H9 (cell line): ENCODE measurements at regions not wholly inside any gene's neighbourhood (a gene's known extent, or its start where the extent isn't known, plus 50 kb on each side); places are given as distances from the start of the nearest gene placed in this dataset.

Experiments used
- DNase-seq: peaks from one replicate; pipeline ENCODE4 v3.0.0-alpha.2; 2017
- H2AFZ ChIP-seq: one replicate; pipeline ENCODE4 v1.6.1; 2013; ENCODE audit warnings: mild to moderate bottlenecking, low read length, control low read depth, moderate library complexity
- H2AK5ac ChIP-seq: 2 replicates; pipeline ENCODE4 v1.6.1; 2013; ENCODE audit warnings: low read length, control low read depth, mixed read lengths; ENCODE audit not compliant: insufficient read length
- H2BK120ac ChIP-seq: one replicate; pipeline ENCODE4 v1.6.1; 2013; ENCODE audit warnings: low read depth, mild to moderate bottlenecking, low read length, control low read depth, inconsistent platforms; ENCODE audit not compliant: poor library complexity, severe bottlenecking
- H2BK12ac ChIP-seq: 2 replicates; pipeline ENCODE4 v1.6.1; 2013; ENCODE audit warnings: low read length, control low read depth, mixed read lengths, low read depth; ENCODE audit not compliant: insufficient read length
- H2BK15ac ChIP-seq: 2 replicates; pipeline ENCODE4 v1.6.1; 2013; ENCODE audit warnings: low read depth, low read length, control low read depth
- H2BK20ac ChIP-seq: one replicate; pipeline ENCODE4 v1.6.1; 2013; ENCODE audit warnings: low read depth, mild to moderate bottlenecking, low read length, control low read depth, inconsistent platforms; ENCODE audit not compliant: poor library complexity, severe bottlenecking
- H2BK5ac ChIP-seq: 2 replicates; pipeline ENCODE4 v1.6.1; 2013; ENCODE audit warnings: low read length, control low read depth, mixed read lengths; ENCODE audit not compliant: insufficient read length
- H3K14ac ChIP-seq: 2 replicates; pipeline ENCODE4 v1.6.1; 2013; ENCODE audit warnings: low read length, control low read depth; ENCODE audit not compliant: insufficient read depth
- H3K18ac ChIP-seq: 2 replicates; pipeline ENCODE4 v1.6.1; 2013; ENCODE audit warnings: low read depth, mild to moderate bottlenecking, mixed read lengths, low read length, control low read depth; ENCODE audit not compliant: insufficient read length
- H3K23ac ChIP-seq: 2 replicates; pipeline ENCODE4 v1.6.1; 2013; ENCODE audit warnings: low read length, control low read depth, mixed read lengths, low read depth; ENCODE audit not compliant: insufficient read length
- H3K23me2 ChIP-seq: 2 replicates; pipeline ENCODE4 v1.6.1; 2013; ENCODE audit warnings: low read depth, mild to moderate bottlenecking, mixed read lengths, low read length, control low read depth; ENCODE audit not compliant: insufficient read length, poor library complexity, severe bottlenecking
- H3K27ac ChIP-seq: 2 replicates; pipeline ENCODE4 v1.5.1; 2013; ENCODE audit warnings: low read length, control low read depth, mixed read lengths, low read depth; ENCODE audit not compliant: insufficient read length
- H3K27me3 ChIP-seq: 2 replicates; pipeline ENCODE4 v1.6.1; 2013; ENCODE audit warnings: low read length, control low read depth, inconsistent platforms; ENCODE audit not compliant: insufficient read depth
- H3K4ac ChIP-seq: 2 replicates; pipeline ENCODE4 v1.6.1; 2013; ENCODE audit warnings: low read depth, mild to moderate bottlenecking, control low read depth, inconsistent platforms, low read length, moderate library complexity
- H3K4me1 ChIP-seq: 2 replicates; pipeline ENCODE4 v1.6.1; 2013; ENCODE audit warnings: low read length, control low read depth, inconsistent platforms; ENCODE audit not compliant: insufficient read depth
- H3K4me2 ChIP-seq: 2 replicates; pipeline ENCODE4 v1.6.1; 2013; ENCODE audit warnings: low read length, control low read depth, mixed read lengths; ENCODE audit not compliant: insufficient read length, insufficient read depth
- H3K56ac ChIP-seq: 2 replicates; pipeline ENCODE4 v1.6.1; 2013; ENCODE audit warnings: low read depth, mild to moderate bottlenecking, mixed read lengths, low read length, control low read depth; ENCODE audit not compliant: insufficient read length
- H3K79me1 ChIP-seq: 2 replicates; pipeline ENCODE4 v1.6.1; 2013; ENCODE audit warnings: low read depth, mild to moderate bottlenecking, moderate library complexity, low read length, control low read depth, inconsistent platforms; ENCODE audit not compliant: insufficient read depth, poor library complexity, severe bottlenecking
- H3K79me2 ChIP-seq: 2 replicates; pipeline ENCODE4 v1.6.1; 2013; ENCODE audit warnings: low read length, control low read depth, inconsistent platforms; ENCODE audit not compliant: insufficient read depth
- H3K9ac ChIP-seq: 2 replicates; pipeline ENCODE4 v1.6.1; 2013; ENCODE audit warnings: low read length, control low read depth, mixed read lengths; ENCODE audit not compliant: insufficient read length; ENCODE audit errors: extremely low read depth
- H3K9me3 ChIP-seq: one replicate; pipeline ENCODE4 v1.6.1; 2013; ENCODE audit warnings: low read depth, low read length, inconsistent platforms; ENCODE audit not compliant: control insufficient read depth
- H3T11ph ChIP-seq: one replicate; pipeline ENCODE4 v1.6.1; 2013; ENCODE audit warnings: mild to moderate bottlenecking, low read length, control low read depth, inconsistent platforms
- H4K20me1 ChIP-seq: one replicate; pipeline ENCODE4 v1.6.1; 2013; ENCODE audit not compliant: control insufficient read depth, insufficient read length, insufficient read depth
- H4K5ac ChIP-seq: 2 replicates; pipeline ENCODE4 v1.6.1; 2013; ENCODE audit warnings: low read depth, mild to moderate bottlenecking, mixed read lengths, low read length, control low read depth; ENCODE audit not compliant: insufficient read length
- H4K8ac ChIP-seq: replicated peaks from 2 replicates; pipeline ENCODE4 v1.6.1; 2013; ENCODE audit warnings: low read length, control low read depth, mixed read lengths, low read depth; ENCODE audit not compliant: insufficient read length
- H4K91ac ChIP-seq: 2 replicates; pipeline ENCODE4 v1.6.1; 2013; ENCODE audit warnings: low read depth, mild to moderate bottlenecking, moderate library complexity, mixed read lengths, low read length, control low read depth; ENCODE audit not compliant: insufficient read length
- H3K27ac Mint-ChIP-seq, 3 experiments: 2 replicates in 2 of 3; 3 replicates in 1 of 3; pipeline ENCODE4 v1.8.0; 2020 to 2021; ENCODE audit warnings: mixed read lengths in 3 of 3, mild to moderate bottlenecking in 1 of 3, moderate library complexity in 1 of 3
- H3K27me3 Mint-ChIP-seq: 2 replicates; pipeline ENCODE4 v1.8.0; 2021; ENCODE audit warnings: low read depth, mild to moderate bottlenecking, moderate library complexity, mixed read lengths
- H3K36me3 Mint-ChIP-seq, 3 experiments: 2 replicates in 2 of 3; 3 replicates in 1 of 3; pipeline ENCODE4 v1.8.0; 2020 to 2021; ENCODE audit warnings: low read depth in 3 of 3, mixed read lengths in 3 of 3; ENCODE audit not compliant: insufficient read depth in 1 of 3
- H3K4me1 Mint-ChIP-seq, 2 experiments: 2 replicates each; pipeline ENCODE4 v1.8.0; 2020; ENCODE audit warnings: mixed read lengths in 2 of 2
- H3K4me3 Mint-ChIP-seq, 2 experiments: 2 replicates in 1 of 2; 3 replicates in 1 of 2; pipeline ENCODE4 v1.8.0; 2020 to 2021; ENCODE audit warnings: mild to moderate bottlenecking in 2 of 2, mixed read lengths in 2 of 2, moderate library complexity in 1 of 2
- H3K9me3 Mint-ChIP-seq, 2 experiments: 2 replicates in 1 of 2; 3 replicates in 1 of 2; pipeline ENCODE4 v1.8.0; 2020; ENCODE audit warnings: mild to moderate bottlenecking in 2 of 2, mixed read lengths in 2 of 2, moderate library complexity in 1 of 2
- CTCF ChIP-seq: fragments of 200-600 bp; sonication (generic); conservative IDR thresholded peaks from 3 replicates; pipeline ENCODE4 v1.8.0; 2021; ENCODE audit warnings: antibody characterized with exemption, mild to moderate bottlenecking
- WGBS: extraction: QIAGEN DNeasy Blood & Tissue Kit; methylation state at CpG from one replicate; pipeline ENCODE4 v1.1.7; 2013; ENCODE audit warnings: missing lambda C conversion rate, low lambda C conversion rate, mixed read lengths; ENCODE audit not compliant: insufficient read length; ENCODE audit errors: extremely low coverage; 5-methylcytosine and 5-hydroxymethylcytosine counted together

GRCh38 chrX:924017-924416 lies 288.4 kb downstream of the CRLF2 start:
- Histone ChIP-seq H4K91ac (no peak overlapping the region), H3K18ac (no peak overlapping the region)
- no peaks in the 10 kb centered on the region for H3K36me3 Mint-ChIP-seq

More at GRCh38 chrX:924017-924416, 288.4 kb downstream of the CRLF2 start:
- H3K79me1 ChIP-seq: no peaks in the 10 kb centered on the region
- no peak overlapping the region for H3K9ac ChIP-seq
- no peak overlapping the region for H4K8ac ChIP-seq
- no peaks in the 10 kb centered on the region for H3K4me1 ChIP-seq
- no peak overlapping the region for H3K14ac ChIP-seq
- no peaks in the 10 kb centered on the region for H3K23me2 ChIP-seq
- no peak overlapping the region for H3K4ac ChIP-seq
- no CpG with 5 or more reads among the region's 2 CpGs for WGBS
- H2AFZ ChIP-seq: no peak overlapping the region
- H4K5ac ChIP-seq: no peak overlapping the region
- no peak overlapping the region for H2BK12ac ChIP-seq
- DNase-seq: no peak
- H3K4me3 Mint-ChIP-seq: no peak overlapping the region
- no peak overlapping the region for H2AK5ac ChIP-seq
- no peak overlapping the region for H2BK120ac ChIP-seq
- no peak overlapping the region for H3K27ac ChIP-seq
- no peaks in the 10 kb centered on the region for H3K27me3 ChIP-seq
- H3K4me2 ChIP-seq: no peak overlapping the region
- no peaks in the 10 kb centered on the region for H3K4me1 Mint-ChIP-seq
- TF ChIP-seq CTCF: no peak
- no peak overlapping the region for H2BK5ac ChIP-seq
- no peak overlapping the region for H3K27ac Mint-ChIP-seq
- no peaks in the 10 kb centered on the region for H3K79me2 ChIP-seq
- no peak overlapping the region for H2BK15ac ChIP-seq
- peaks cover 5% of the 10 kb centered on the region for H3K27me3 Mint-ChIP-seq
- H2BK20ac ChIP-seq: no peak overlapping the region
- no peaks in the 10 kb centered on the region for H3K9me3 ChIP-seq
- H3K56ac ChIP-seq: no peak overlapping the region
- H3K23ac ChIP-seq: no peak overlapping the region
- no peak overlapping the region for H3T11ph ChIP-seq
- no peaks in the 10 kb centered on the region for H4K20me1 ChIP-seq
- H3K9me3 Mint-ChIP-seq: no peaks in the 10 kb centered on the region
